Stimulated activated effector memory CD8-positive, alpha-beta T cell treated with anti-CD3 and anti-CD28 coated beads, Interleukin-12 subunit alpha, Interleukin-12 subunit beta, amount 100 ng/mL, for 72 hours (primary cell): ENCODE measurements at regions not wholly inside any gene's neighbourhood (a gene's known extent, or its start where the extent isn't known, plus 50 kb on each side); places are given as distances from the start of the nearest gene placed in this dataset.

Source experiments
- ATAC-seq: fragments of 150-1000 bp; cut with Tn5 transposase; 2 replicates; pipeline ENCODE4 v1.10.0; 2021
- DNase-seq, 2 donors: peaks; one replicate each; pipeline ENCODE4 v3.0.0; 2021 to 2022; ENCODE audit warnings: low spot score in 2 of 2
- H3K27ac Mint-ChIP-seq: one replicate; pipeline ENCODE4 v1.8.0; 2022; ENCODE audit warnings: mild to moderate bottlenecking, mixed read lengths
- H3K36me3 Mint-ChIP-seq: one replicate; pipeline ENCODE4 v1.8.0; 2022; ENCODE audit warnings: mild to moderate bottlenecking, mixed read lengths
- H3K4me1 Mint-ChIP-seq: one replicate; pipeline ENCODE4 v1.8.0; 2022; ENCODE audit warnings: mixed read lengths
- H3K4me3 Mint-ChIP-seq: one replicate; pipeline ENCODE4 v1.8.0; 2022; ENCODE audit warnings: mild to moderate bottlenecking, mixed read lengths
- H3K9me3 Mint-ChIP-seq: one replicate; pipeline ENCODE4 v1.8.0; 2022; ENCODE audit warnings: mixed read lengths

DNA sequence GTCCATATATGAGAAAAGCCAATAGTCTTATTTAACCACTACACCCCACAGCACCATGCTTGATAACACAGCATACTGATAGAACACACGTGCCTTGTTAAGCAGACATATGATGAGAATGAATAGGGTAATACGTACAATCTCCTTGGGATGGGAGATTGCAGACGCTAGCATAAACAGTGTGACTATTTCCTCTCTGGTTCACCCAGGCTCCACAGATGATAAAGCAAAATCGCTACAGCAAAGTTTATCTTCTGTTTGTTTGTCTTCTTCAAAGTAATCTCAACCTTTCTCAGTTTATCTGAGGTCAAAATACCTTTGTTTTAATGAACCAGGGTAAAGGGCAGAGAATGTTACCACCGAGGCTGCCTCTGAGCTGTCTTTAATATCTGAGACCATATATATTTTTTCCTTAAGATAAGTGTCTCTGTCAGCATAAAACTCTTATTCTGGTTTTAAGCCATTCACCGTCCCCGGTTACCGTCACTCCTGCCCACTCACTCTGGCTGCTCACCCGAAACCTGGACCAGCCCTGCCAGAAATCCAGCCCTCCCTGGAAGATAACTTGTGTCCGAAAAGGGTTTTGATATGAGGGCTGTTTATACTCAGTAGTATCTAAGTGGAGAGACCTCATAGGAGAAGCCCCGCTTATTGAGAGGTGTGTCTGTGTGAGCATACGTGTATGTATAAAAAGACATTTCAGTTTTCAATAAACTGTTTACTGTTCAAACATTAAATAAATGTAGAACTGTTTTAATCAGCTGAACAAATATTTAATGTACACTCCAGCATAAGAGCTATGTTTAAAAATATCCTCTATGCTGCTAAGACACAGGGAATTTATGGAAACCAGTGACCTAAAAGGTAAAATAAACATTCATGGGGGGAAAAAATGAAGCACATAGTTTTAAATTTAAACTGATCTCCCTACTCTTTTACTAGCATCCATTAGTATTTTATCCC is 465.4 kb downstream of the RASEF start:
- Mint-ChIP-seq H3K4me3 (no peak overlapping the region), H3K36me3 (no peaks in the 10 kb centered on the region), H3K4me1 (no peaks in the 10 kb centered on the region), H3K9me3 (peaks cover 9% of the 10 kb centered on the region), H3K27ac (no peak overlapping the region)
- DNase-seq (no peak), ATAC-seq (no peak)

DNA sequence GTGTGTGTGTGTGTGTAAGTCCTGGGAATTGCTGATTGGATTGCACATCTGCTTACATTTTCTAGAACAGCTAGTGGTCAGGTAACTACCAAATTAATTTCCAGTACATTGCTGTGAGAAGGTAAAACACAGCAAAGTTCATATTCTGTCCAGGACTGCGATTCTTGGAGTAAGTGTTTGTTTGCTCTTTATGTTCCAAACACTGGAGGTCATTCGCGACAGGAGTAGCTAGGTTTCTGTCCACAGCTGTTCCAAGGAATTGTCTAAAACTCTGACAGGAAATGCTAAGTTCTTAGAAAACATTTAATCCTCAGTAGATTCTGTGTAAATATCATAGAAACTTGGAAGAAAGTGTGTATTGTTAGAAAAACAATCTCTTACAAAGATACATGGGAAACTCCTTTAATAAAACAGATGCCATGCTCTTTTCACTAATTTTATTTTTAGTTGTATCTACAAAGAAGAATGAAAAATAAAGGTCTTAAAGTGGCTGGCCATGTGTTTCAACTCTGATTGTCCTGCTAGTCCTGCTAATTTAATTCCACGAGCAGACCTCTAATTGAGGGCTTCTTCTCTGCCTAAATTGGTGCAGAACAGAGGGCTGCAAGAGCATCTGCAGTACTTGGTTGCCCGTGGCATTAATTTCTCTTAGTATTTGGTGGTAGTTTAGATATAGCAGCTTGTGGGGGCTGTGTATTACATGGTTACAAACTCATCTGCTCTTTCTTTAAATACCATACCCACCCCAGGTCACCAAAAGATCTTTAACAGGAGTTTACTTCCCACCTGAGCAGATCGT is 464.5 kb downstream of the RASEF start:
- Mint-ChIP-seq H3K27ac (no peak overlapping the region), H3K36me3 (no peaks in the 10 kb centered on the region), H3K4me3 (no peak overlapping the region), H3K4me1 (no peaks in the 10 kb centered on the region), H3K9me3 (peaks cover 10% of the 10 kb centered on the region)
- ATAC-seq = no peak
- no peak for DNase-seq

DNA sequence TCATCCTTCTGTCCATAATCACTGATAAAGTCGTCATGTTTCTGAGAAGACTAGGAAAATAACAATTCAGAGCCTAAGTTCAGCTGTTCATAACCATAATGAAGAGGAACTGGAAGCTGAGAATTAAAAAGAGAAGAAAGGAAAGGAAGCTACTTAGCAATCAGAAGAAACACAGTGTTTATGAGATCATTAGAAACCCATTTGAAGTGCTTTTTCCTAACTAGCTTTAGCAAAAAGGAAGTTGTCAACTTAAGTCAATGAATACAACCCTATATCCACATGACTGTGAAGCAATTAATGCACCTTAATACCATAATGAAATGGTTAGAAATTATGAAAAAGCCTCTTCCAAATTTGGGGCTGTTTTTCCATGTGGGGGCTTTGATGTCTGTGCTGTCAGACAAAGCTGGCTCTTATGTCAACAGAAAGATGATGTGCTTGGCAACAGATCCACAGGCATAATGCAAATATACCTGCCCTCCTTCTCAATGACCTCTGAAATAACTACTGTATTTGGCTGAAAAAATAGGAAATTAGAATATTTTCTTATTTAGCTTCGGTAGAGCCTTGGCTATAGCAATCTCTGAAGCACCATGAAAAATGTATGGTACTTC is 463.5 kb downstream of the RASEF start:
- no peak for ATAC-seq
- Mint-ChIP-seq H3K27ac (no peak overlapping the region), H3K9me3 (peaks cover 11% of the 10 kb centered on the region), H3K4me3 (no peak overlapping the region), H3K4me1 (no peaks in the 10 kb centered on the region), H3K36me3 (no peaks in the 10 kb centered on the region)
- DNase-seq = no peak

DNA sequence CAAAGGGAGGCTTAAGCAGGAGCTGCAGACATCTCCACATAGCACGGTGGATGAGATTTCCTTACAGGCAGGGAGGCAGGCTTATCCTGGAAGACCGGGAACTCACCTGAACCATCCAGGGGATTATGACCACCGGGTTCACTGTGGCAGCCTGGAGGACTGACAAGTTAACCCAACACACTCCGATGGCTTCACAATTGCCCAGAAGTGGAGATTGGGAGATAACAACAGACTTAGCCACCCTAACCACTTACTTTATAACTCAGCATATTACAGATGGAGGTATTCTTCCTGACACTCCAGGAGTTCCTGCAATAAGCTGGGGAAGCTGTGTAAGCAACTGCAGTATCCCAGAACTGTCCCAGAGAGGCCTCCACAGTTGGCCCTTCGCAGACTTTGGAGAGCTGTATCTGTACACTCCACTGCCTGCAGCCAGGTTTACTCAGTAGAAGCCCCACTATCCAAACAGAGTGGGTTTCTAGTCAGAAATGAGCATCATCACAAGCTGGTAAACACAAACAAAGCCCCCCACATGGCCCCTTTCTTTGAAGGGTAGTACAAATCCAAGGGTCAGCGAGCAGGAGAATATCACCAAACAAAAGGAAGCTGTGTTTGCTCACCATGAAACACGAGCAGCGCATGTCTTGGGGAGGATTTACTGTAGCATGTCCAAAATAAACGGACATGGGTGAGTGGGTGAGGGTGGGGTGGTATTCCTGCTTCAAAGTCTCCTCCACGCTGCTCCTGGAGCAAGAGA is 462.2 kb downstream of the RASEF start:
- Mint-ChIP-seq H3K4me3 (no peak overlapping the region), H3K9me3 (peaks cover 6% of the 10 kb centered on the region), H3K36me3 (no peaks in the 10 kb centered on the region), H3K27ac (no peak overlapping the region), H3K4me1 (no peaks in the 10 kb centered on the region)
- ATAC-seq = no peak
- DNase-seq = no peak

DNA sequence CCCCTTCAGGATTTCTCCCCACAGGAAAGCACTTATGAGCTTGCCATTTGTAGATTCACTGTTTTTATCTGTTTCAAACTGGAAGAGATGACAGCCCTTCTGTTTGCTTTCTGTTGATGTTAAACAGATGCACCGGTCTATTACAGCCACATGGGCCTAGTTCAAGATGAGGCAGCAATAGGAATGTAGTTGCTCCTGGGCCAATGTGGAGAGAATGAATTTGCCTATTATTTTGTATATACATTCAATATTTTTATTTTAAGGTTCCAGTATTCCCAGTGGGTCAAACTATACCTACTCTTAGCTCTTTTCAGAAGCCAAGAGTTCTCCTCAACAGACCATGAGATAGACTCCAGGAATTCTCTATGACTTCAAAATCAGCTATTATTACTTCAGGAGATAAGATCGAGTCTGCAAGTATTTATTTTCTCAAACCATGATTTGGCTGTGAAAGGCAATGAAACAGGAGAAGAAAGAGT is 461.6 kb downstream of the RASEF start:
- no peaks in the 10 kb centered on the region for H3K4me1 Mint-ChIP-seq
- no peak for DNase-seq
- H3K4me3 Mint-ChIP-seq = no peak overlapping the region
- no peak for ATAC-seq
- H3K27ac Mint-ChIP-seq = no peak overlapping the region
- peaks cover 5% of the 10 kb centered on the region for H3K9me3 Mint-ChIP-seq
- no peaks in the 10 kb centered on the region for H3K36me3 Mint-ChIP-seq

DNA sequence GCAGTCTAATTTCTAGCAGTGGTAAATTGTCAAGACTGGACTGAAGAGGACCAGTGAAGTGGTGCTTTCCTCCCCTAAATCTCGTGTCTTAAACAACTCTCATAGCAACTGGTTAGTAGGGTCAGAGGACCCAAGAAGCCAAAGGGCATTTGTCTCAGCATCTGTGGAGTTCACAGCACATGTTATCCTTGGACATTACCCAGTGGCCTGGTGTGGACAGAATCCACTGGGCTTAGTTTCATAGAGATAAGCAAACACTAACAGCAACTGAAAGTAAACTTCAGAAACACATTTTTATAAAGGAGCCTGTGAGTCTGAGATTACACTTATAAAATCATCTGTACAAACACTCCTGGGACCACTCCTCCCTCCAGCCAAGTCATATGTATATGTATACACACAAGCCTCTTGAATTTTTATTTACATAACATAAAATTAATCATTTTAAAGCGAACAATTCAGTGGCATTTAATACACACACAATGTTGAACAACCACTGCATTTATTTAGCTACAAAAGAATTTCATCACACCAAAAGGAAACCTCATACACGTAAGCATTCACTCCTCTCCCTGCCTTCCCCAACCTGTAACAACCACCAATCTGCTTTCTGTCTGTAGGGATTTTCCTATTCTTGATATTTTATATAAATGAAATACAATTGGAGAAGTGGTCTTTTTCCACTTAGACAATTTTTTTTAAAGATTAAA is 457.8 kb downstream of the RASEF start:
- Mint-ChIP-seq H3K9me3 (peaks cover 3% of the 10 kb centered on the region), H3K4me1 (no peaks in the 10 kb centered on the region), H3K4me3 (no peak overlapping the region), H3K36me3 (no peaks in the 10 kb centered on the region), H3K27ac (no peak overlapping the region)
- ATAC-seq (no peak), DNase-seq (no peak)

DNA sequence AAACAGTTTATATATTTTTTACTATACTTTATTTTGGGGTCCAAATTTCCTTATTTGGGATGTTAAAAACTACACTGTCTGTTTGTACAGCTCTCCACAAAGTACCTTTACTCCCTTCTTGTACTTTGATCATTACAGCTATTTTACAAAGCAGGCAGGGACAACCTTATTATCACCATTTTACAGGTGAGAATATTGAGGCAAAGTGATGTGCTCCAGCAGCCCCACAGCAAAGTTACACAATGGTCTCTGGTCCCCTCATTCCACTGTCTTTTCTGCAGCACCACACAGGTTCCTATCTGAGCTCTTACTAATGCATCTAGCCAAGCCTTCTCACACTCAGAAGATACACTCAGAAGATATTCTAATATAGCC is 457.3 kb downstream of the RASEF start:
- H3K9me3 Mint-ChIP-seq = peaks cover 3% of the 10 kb centered on the region
- no peak for DNase-seq
- H3K27ac Mint-ChIP-seq = no peak overlapping the region
- no peak for ATAC-seq
- H3K4me3 Mint-ChIP-seq = no peak overlapping the region
- no peaks in the 10 kb centered on the region for H3K4me1 Mint-ChIP-seq
- no peaks in the 10 kb centered on the region for H3K36me3 Mint-ChIP-seq

DNA sequence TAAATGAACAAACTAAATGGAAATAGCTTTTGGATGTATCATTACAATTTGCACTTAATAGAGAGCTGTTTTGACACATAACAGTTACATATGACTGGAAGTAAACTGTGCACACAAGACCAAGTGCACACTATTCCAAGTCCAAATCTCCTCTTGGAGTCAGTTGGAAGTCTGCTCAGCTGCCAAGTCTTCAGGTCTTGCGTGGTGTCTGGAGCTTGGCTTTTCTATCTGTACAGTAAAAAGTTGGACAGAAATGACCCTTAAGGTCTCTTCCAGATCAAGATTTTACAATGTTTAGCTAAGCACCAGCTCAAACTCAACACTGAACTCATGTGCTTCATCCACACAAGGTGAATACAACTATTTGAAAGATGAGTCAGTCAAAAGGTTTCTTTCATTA is 456.9 kb downstream of the RASEF start:
- ATAC-seq (no peak), DNase-seq (no peak)
- H3K36me3 Mint-ChIP-seq = no peaks in the 10 kb centered on the region
- H3K9me3 Mint-ChIP-seq = peaks cover 3% of the 10 kb centered on the region
- no peak overlapping the region for H3K27ac Mint-ChIP-seq
- H3K4me3 Mint-ChIP-seq = no peak overlapping the region
- H3K4me1 Mint-ChIP-seq = no peaks in the 10 kb centered on the region

DNA sequence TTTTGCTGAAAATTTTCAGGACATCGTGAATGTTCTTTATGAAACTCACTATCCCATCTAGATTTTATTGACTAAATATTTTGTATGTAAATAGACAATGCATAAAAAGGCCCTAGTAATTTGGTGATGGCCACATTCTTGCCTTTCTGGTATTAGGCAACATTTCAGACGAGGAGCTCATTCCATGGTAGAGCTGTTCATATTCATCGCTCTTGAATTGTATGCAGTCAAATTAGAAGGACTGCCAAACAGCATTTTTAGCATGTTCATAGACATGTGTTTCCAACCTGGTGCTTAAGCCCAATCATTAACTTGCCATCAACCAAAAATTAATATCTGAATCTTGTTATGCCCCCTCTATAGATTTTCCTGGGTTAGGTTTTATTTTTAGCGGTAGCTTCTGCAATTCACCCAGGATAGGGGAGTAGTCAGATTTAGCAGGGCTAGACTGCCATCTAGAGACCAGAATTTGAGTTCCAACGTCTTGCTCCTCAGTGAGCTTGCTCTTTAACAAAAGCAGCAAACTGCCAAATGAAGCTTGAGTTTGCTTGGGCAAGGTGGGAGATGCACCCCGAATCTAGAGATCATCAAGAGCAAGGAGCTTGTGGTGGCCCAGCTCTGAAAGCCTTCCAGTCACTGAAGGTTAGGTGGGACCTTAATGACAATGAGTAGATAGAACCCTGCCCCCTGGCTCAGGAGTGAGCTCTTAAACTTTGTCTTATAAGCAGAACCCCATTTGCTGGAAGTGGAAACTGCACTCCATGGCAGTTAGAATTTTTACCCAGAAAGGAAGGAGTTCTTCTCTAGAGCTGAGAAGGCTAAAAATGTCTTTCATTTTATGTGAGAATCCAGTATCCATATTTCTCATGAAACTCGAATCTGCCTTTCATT is 456.2 kb downstream of the RASEF start:
- Mint-ChIP-seq H3K27ac (no peak overlapping the region), H3K4me3 (no peak overlapping the region), H3K36me3 (no peaks in the 10 kb centered on the region), H3K9me3 (peaks cover 3% of the 10 kb centered on the region), H3K4me1 (no peaks in the 10 kb centered on the region)
- DNase-seq = no peak
- ATAC-seq = no peak

DNA sequence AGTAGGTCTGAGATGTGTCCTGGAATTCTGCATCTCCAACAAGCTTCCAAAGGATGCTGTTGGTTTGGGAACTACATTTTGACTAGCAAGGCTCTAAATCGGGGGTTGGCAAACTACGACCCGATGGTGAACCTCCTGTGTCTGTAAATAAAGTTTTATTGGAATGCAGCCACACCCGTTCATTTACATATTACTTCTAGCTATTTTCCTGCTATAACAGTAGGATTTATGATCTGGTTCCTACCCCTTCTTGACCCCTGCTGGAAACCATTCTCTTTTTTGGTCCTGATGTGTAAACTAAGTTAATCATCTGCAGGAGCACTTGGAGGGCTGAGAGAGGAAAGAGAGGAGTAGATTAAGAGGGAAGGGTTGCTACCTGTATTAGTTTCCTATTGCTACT is 454.5 kb downstream of the RASEF start:
- DNase-seq (no peak), ATAC-seq (no peak)
- no peak overlapping the region for H3K4me3 Mint-ChIP-seq
- no peaks in the 10 kb centered on the region for H3K36me3 Mint-ChIP-seq
- peaks cover 4% of the 10 kb centered on the region for H3K9me3 Mint-ChIP-seq
- no peaks in the 10 kb centered on the region for H3K4me1 Mint-ChIP-seq
- no peak overlapping the region for H3K27ac Mint-ChIP-seq

DNA sequence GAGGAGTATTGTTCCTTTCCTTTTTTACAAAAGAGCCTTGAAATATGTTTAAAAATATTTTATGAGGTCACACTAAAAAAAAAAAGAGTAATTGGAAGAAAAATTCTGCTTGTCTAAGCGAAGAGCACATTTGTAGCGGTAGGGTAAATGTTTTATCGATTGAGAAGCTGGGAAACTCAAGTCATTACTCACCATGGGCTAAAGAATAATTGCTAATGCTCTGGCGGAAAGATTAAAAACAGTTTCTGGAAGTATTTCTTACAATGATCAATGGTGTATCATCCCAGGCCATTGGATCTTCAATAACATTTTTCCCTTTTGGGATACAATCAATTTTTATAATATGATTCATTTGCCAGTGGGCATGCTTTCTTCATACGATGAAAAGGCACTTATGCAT is 450.0 kb downstream of the RASEF start:
- peaks cover 9% of the 10 kb centered on the region for H3K9me3 Mint-ChIP-seq
- ATAC-seq = no peak
- H3K4me1 Mint-ChIP-seq = no peaks in the 10 kb centered on the region
- H3K4me3 Mint-ChIP-seq = no peak overlapping the region
- H3K36me3 Mint-ChIP-seq = no peaks in the 10 kb centered on the region
- no peak overlapping the region for H3K27ac Mint-ChIP-seq
- no peak for DNase-seq

DNA sequence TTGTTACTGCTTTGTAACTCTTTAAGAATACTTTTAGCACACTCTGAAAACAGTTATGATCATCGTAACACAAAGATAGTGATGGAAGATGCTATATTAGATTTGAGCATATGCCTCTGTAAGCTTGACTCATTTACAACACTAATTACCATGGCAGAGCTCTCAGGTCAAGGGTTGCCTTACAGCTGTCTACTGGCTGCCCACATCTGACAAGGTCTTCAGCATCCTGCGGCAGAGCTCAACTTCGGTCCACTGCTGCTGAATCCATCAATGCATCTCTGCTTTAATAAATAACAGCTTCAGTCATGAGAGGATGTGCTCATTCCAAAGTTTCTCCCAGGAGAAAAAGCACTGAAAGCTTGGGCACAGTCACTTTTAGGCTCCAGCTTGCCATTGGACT is 449.4 kb downstream of the RASEF start:
- ATAC-seq = no peak
- H3K27ac Mint-ChIP-seq = no peak overlapping the region
- H3K4me3 Mint-ChIP-seq = no peak overlapping the region
- no peaks in the 10 kb centered on the region for H3K36me3 Mint-ChIP-seq
- DNase-seq = no peak
- no peaks in the 10 kb centered on the region for H3K4me1 Mint-ChIP-seq
- peaks cover 9% of the 10 kb centered on the region for H3K9me3 Mint-ChIP-seq

DNA sequence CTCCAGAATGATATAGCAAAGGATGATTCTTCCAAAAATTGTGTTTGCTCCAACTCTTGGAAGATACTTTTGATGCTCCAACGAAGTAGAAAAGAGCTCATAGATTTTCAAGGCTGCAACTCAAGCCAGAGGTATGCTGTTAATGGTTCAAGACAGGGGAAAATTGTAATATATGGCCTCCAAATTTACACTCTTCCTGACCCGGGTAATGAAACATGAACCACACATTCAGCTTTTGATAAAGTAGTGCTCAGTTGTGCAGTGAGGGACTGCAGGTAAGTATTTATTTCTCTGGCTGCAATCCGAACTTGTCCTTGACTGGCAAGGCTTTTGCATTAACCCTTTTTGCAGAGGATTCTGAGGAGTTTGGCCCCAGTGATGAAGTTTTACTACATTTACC is 446.4 kb downstream of the RASEF start:
- no peak for ATAC-seq
- H3K27ac Mint-ChIP-seq = no peak overlapping the region
- no peaks in the 10 kb centered on the region for H3K36me3 Mint-ChIP-seq

DNA sequence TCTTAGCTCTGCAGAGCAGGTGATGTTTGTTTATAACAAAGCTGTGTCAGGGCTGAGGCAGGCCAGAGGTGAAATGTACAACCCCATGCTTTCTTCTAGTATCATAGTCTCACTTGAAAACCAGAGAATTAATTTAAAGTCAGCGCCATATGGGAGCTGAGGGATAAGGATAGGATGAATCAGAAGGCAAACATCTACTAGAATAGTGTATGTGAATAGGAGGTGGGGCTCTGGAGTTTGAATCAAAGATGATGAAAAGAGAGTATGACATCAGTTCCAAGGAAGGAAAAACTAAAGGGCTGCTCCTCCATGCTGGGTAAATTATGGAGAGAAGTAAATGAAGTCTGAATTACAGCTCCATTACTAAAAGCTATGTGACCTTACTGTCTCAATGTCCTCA is 441.5 kb downstream of the RASEF start:
- Mint-ChIP-seq H3K27ac (no peak overlapping the region), H3K9me3 (peaks cover 7% of the 10 kb centered on the region), H3K36me3 (no peaks in the 10 kb centered on the region), H3K4me1 (no peaks in the 10 kb centered on the region), H3K4me3 (no peak overlapping the region)
- DNase-seq (no peak), ATAC-seq (no peak)

More for the DNA sequence above, 446.4 kb downstream of the RASEF start:
- Mint-ChIP-seq H3K4me1 (no peaks in the 10 kb centered on the region), H3K9me3 (peaks cover 11% of the 10 kb centered on the region), H3K4me3 (no peak overlapping the region)
- no peak for DNase-seq
